GM18870 (cell line): ENCODE measurements at regions not wholly inside any gene's neighbourhood (a gene's known extent, or its start where the extent isn't known, plus 50 kb on each side); places are given as distances from the start of the nearest gene placed in this dataset.
A peak's percentile ranks its signal among the peaks of the same experiment; 100 is the strongest.

Experiments
- ATAC-seq: cut with Tn5 transposase; IDR thresholded peaks from one replicate; pipeline ENCODE4 v1.9.1; 2021; ENCODE audit warnings: moderate library complexity; ENCODE audit not compliant: unreplicated experiment

DNA sequence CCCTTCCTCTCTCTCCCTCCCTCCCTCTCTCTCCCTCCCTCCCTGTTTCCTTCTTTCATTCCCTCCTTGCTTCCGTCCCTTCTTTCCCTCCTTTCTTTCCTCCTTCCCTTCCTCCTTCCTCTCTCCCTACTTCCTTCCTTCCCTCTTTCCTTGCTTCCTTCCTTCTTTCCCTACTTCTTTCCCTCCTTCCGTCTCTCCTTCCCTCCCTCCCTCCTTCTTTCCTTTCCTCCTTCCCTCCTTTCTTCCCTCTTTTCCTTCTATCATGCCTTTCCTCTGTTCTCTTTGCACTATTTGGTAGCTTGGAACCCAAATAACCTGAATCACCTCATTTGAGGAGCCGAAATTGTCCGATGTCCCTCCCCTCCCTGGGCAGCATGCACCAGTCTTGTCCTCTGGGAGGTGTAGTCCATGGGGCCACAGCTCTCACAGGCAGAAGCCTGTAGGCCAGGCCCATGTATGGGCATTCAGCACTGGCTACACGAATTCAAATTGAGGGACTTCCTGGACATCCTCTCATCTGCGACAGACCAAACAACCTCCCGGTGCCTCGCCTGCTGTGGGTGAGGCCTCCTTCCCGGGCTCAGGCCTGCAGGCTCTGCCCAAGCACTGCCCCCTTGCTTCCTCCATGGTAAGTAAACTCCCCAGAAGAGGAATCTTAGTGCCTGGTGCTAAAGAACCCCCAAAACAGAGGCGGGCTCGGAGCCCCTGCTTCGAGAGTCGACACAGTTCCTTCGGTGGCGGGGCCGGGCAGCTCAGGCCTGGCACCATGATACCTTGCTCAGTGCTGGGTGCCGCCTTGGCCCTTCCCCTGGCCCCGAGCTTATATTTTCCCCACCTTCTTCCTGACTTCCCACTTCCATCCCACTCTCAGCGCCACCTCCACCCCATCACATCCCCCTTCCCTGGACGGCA, 454.1 kb upstream of the CADM1 start:
- ATAC-seq: no peak

GRCh38 chr11:115955803-115956202, 451.6 kb upstream of the CADM1 start:
- ATAC-seq: no peak

DNA sequence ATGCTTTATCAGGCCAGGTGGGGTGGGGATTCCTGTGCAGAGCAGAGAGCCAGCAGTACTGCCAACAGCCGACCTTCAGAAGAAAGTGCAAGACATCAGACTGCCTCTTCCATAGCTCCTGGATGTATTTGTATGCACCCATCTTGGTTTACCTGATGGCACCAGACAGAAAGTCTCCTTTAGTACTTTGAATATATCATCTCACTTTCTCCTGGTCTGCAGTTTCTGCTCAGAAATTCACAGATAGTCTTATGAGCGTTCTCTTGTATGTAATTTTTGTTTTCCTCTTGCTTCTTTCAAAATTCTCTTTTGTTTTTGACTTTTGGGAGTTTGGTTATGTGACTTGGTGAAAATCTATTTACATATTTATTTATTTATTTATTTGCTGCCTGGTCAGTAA, 446.4 kb upstream of the CADM1 start:
- no peak for ATAC-seq

DNA sequence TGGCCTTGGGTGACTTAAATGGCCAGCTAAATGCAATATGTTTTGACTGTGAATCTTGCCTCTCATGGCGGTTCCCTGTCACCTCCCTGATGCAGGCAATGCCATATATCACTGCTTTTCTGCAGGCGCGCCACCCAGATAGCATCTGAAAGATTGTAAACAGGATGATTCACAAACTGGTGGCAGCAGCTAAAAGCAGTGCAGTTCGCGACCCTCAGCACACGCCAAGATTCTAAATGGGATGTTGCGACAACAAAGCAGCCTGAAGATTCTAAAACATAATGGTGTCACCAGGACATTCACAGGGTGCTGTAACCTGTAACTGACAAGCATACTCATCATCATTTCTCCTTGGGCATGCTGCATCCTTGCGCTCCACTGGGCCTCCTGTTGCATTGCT, 440.4 kb upstream of the CADM1 start:
- no peak for ATAC-seq

GRCh38 chr11:115942011-115942410, 437.8 kb upstream of the CADM1 start:
- no peak for ATAC-seq

DNA sequence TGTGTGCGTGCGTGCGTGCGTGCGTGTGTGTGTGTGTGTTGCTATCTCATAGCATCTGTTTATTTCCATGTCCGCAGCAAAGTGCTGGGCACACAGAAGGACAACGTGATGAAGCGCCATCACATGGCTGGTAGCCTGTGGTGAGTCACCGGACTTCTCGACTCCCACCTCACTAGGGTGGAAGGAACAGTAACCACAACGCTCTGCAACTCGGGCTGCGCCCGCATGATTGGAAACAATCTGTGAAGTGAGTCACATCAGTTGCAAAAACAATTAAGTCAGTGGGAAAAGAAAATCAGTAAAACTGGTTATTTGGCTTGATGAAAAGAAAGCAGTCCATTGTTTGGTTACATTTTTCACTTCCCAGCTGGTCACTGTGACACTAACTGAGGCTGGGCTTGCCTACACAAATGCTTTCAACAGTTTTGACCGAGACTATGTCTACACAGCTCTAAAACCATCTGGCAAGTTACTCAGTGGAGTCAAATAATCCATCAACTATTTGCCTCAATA, 437.3 kb upstream of the CADM1 start:
- ATAC-seq: no peak

- no peak for ATAC-seq
These were observed 436.8 kb upstream of the CADM1 start for GRCh38 chr11:115941044-115941443.

GRCh38 chr11:115939731-115940421, 435.7 kb upstream of the CADM1 start:
- no peak for ATAC-seq

DNA sequence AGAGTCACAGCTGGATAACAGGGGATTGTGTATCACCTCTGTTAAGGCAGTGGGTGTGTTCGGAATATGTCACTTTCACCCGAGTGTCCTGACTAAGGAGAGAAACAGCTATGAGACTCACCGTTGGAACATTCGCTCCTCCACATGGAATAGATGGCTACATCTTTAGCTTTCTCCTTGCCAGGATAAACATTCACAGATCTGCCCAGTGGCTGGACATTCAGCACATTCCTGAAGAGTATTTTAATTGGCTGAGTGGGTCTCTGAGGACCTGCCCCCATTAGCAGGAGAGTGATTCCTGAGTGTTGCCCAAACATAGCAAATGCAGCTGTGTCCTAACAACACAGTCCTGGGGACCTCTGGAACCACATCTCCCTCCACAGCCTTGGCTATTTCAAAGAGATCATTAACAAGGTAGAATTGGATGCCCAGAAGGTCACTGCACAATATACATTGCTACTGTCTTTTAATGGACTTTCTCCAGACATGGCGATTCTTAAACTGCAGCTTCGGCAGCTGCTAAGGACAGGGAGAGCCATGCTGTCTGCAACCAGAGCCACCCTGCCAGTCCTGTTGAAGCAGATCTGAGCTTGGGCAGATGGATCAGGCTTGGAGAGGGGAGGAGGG, 435.0 kb upstream of the CADM1 start:
- ATAC-seq: no peak

DNA sequence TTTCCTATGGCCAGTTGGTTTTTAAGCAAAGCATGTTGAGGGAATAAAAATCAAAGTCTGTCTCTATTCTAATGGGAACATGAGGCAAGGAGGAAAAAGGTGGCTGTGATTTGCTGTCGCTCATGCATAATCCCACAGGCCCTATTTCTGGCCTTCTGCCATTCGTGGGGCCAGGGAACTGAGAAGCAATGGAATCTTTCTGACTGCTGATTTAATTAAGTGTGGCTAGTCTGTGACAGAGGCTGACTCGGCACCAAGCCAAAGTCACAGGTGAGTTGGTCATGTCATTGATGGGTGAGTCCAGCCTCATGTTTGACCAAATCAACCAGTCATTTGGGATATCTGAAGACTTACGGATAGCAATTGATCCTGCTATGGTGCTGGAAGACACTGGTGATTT, 429.3 kb upstream of the CADM1 start:
- ATAC-seq: no peak

DNA sequence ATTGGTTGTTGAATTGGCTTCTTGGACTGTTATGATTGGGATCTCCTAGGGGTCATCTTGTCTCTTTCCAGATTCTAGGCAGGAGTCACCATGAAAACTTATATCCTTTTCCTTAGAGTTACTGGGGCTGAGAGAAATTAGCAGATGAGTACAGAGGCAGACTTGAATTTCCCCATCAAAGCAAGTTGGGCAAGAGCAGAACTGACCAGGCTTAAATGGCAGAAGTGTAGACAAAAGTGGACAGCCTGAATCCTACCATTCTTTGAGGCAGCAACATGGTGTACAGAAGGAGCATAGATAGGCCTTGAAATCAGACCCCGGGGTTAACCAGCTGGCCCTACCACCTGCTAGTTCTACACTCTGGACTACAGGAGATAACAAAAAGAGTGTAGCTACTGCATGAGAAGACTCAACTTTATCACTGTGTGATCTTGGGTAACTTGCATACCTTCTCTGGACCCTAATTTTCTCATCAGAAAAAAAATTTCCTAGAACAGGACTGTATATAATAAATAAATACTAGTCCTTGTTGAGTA, 427.4 kb upstream of the CADM1 start:
- no peak for ATAC-seq

- no peak for ATAC-seq
These were observed 426.8 kb upstream of the CADM1 start for GRCh38 chr11:115930886-115931547.

DNA sequence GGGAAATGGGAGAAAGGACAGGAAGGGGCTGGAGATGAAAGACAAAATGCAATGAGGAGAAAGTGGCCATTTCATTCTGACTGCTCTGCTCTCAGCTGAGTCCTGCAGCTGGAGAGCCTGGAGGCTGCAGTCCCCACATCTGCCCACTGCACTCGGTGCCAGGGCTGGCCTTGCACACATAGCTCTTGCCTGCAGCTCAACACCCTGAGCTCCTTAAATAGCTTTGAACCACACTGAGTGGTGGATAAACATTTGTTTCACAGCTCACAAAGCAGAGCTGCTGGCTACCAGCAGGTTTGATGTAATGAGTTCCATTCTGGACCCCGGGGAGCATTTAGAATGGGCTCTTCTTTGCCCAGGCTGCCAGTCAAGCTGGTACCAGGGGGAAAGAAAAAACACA, 426.1 kb upstream of the CADM1 start:
- no peak for ATAC-seq

DNA sequence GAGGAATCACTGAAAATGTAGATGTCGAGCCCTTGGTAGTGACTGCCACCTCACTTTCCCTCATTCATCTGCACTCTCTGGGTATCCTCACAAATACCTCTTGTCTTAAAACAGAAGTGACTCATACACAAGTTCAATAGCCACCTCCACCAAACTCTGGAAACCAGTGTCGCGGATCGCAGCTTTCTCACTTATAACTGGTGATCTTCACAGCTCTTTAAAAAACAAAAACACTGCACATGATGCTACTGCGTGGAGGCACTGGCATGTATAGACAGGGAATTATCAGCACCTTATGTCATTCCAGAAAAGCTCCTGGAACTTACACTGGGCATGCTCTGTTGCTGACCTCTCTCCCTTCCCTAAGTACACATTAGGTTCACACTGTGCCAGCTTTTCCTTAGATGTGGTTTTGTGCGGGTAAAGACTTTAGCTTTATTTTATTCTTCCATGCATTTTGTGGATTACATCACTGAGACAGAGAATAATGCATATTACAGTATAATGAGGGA, 425.5 kb upstream of the CADM1 start:
- peak; percentile 31 for ATAC-seq

DNA sequence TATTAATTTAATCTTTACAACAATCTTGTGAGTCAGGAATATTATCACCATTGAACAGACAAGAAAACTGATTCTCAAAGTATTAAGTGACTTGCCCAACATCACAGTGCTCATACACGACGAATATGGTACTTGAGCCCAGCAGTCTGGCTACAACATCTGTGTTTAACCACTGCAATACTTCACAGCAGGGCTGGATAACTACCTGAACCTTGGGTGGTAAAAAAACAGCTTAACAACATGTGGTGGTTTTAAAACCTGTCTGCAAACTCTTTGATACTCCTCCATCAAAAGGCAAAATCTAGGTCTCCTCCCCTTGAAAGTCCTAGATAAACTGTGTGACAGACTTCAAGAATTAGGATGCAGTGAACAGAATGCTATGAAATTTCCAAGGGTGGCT, 424.6 kb upstream of the CADM1 start:
- no peak for ATAC-seq

- peak; percentile 29 for ATAC-seq
These were observed 423.7 kb upstream of the CADM1 start for GRCh38 chr11:115927823-115928329.

DNA sequence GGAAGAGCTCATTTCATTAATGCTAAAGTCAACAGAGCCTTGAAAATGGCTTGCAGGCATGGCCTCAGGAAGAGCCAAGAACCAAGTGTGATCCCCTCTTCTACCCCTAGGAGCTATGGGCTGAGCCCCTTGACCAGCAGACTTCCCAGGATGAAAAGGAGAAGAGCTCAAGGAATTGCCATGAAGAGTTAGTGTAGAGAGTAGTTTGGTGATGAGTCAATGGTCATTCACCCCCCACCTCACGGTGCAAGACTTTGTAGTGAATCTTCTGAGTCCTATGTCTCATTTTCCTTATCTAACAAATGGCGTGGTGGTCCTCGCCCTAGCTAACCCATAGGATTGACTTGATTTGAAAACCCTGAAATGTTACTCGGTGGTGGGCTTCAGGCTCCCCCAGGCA, 422.4 kb upstream of the CADM1 start:
- ATAC-seq: no peak

DNA sequence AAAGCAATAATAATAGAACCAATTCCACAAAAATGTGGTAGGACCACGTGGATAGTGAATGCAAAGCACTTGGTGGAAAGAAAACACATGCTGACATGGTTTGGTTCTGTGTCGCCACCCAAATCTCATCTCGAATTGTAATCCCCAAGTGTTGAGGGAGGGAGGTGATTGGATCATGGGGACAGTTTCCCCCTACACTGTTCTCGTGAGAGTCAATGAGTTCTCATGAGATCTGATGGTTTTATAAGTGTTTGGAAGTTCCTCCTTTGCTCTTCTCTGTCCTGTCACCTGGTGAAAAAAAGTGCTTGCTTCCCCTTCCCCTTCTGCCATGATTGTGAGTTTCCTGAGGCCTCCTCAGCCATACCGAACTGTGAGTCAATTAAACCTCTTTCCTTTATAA, 421.9 kb upstream of the CADM1 start:
- no peak for ATAC-seq

GRCh38 chr11:115925568-115926090, 421.4 kb upstream of the CADM1 start:
- no peak for ATAC-seq
